ENCODE measurements at regions not wholly inside any gene's neighbourhood (a gene's known extent, or its start where the extent isn't known, plus 50 kb on each side); places are given as distances from the start of the nearest gene placed in this dataset.

DNA sequence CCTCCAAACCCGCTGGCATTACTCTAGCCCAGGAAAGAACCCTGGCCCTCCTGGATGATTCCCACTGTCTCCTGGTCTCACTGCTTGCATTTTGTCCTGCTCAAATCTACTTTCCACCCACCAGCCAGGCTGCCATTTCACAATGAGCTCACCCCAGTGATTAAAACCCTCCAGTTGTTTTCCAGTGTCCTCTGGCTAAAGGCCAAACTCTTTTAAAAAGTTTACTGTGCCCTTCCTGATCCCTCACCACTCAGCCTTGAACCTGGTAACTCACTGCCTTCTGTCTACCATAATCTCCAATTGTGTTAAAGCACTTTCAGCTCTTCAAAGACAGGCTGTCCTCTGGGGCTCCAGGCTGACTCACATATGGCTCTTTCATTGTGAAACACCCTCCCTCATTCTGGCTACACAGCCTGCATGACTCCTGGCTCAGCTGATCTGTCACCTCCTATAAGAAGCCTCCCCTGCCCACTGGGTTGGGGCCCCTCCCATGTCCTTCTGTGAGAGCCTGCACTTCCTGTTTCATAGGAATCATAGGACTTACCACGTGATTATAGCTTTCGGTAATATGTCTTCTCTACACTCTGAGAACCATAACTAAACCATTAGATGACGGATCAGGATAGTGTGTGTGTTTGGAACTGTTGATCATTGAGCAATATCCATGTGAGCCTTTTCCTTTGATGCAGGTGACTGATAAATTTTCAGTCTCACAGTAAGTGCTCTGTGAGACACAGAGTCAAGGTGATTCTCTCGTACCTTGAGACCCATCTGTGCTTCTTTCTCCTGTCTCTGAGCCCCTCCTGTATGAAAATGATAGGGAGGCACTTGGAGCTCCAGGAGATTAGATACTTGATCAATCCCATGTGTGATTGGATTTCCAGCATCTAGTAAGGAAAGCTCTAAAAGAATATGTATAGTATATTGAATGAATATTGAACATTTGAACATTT lies 590.8 kb upstream of the ID2 start:
- DNase-seq (ENCODE audit: low spot score) = no peak

DNA sequence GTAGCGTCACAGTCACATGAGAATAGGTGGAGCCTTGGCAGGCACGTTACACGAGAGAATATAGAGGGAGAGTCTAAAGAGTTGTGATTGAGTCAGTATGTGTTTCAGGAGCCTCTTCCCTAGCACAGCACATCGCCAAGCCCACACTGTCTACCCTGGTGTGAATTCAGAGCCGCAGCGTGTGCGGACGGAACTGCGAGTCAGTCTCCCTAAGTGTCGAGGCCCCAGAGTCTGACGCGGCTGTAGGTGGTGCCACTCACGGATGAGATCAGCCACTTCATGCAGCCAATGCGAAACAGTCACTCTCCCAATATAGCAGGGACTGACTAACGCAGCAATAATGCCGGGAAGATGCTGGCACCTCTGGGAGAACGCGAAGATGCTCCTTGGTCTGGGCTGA lies 587.3 kb upstream of the ID2 start:
- no peak for DNase-seq (ENCODE audit: low spot score)

DNA sequence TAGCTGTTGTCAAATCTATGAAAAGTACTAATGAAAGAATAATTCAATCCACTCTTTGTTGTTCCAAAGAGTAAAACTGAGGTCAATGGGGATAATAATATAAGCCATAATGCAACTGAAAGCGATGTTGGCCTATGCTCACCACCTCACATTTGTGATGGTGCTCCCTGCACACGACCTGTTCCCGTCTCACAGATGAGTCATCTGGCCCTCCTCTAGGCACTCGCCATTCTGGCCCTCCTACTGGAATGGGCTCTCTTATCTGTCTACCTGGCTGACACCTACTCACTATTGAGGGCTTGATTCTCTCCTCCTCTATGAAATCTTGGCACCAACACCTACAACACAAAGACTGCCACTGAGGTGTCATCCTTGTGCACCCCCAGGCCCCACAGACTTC lies 585.9 kb upstream of the ID2 start:
- no peak for DNase-seq (ENCODE audit: low spot score)

DNA sequence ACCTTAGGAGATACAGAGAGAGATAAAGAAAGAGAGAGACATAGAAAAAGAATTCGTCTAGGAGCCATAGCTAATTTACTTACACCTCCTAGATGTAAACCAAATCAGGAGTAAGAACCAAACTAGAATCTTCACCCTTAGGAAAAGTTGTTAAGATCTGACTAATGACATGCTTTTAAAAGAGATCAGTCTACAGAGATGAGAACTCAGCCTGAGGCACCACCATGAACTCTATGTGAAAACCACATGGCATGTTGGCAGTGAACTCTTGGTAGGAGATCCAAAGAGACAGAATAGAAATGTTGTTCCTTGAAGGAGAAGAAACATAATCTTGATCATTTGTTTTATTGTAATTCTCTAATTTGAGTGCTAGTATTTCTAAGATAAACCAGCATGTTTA lies 585.4 kb upstream of the ID2 start:
- no peak for DNase-seq (ENCODE audit: low spot score)

DNA sequence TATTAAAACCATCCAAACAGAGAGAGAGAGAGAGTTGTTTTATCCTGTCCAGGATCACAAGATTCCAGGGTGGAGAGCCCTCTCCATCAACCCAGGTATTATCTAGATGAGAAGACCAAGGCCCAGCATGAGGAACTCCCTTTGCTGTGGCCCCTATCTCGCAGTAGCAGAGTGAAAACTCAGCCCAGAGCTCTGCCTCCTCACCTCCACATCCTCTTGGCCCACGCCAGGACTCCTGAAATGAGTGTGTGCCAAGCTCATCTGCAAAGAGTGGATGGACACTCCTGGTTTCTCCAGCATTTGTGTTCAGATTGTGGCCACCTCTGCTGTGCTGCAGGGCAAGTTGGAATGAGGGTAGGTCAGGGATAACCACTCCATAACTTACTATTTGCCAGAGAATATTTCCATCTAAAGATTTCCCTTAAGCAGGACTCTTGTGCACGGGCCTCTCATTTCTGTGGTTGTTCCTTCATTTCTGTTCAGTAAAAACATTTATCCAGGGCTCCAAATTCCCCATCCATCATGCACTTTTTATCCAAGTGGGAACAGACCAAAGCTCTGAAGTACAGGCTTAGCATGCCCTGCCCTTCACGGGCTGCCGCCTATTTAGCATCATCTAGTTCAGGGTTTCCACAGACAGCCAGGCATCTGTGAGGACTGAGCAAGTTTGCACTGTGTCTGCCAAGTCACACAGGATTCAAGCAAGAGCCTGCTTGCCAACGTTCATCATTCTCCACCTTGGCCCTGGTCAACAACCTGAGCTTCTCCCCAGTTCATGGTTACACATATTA lies 583.2 kb upstream of the ID2 start:
- DNase-seq (ENCODE audit: low spot score) = no peak

DNA sequence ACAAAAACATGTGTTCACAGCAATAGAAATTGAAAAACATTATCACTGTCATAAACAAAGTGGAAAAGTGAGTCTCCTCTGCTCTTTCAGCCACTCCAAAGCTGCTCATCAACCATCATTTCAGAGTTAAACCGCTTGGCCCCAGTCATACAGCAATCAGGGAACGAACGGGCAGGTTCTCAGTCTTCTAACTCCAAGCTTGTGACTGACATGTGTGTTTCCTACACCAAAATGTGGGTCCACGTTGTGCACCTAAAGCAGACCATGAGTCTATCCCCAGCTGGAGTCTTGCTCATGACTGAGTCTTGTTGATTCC lies 582.6 kb upstream of the ID2 start:
- DNase-seq (ENCODE audit: low spot score) = no peak

DNA sequence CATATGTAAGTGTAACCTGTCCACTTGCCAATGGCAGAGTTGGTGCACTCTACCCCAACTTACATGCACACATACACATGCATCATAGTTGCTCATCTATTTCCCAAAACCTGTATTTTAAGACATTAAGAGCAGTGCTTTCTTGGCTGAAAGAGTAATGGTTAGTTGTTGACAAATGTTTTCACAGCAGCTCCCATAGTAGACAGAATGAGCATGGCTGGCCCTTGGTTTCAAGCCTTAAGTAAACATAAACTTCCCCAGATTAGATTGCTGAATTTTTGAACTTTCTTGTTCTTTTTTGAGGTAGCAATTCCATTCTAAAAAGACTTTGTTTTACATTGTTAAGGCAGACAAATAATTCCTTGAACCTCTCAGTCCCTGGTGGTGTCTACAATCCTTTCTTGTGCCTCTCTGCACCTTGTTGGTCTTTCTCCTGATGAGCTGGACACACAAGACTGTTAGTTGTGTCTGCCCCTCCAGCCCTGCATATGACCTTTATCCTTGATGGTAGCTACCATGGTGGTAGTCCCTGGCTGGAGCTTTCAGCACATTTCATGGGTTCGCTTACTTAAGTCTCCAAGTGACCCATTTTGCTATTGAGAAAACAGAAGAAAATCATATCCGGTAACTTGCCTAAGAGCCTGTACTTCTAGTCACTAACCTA lies 580.1 kb upstream of the ID2 start:
- DNase-seq (ENCODE audit: low spot score) = no peak

DNA sequence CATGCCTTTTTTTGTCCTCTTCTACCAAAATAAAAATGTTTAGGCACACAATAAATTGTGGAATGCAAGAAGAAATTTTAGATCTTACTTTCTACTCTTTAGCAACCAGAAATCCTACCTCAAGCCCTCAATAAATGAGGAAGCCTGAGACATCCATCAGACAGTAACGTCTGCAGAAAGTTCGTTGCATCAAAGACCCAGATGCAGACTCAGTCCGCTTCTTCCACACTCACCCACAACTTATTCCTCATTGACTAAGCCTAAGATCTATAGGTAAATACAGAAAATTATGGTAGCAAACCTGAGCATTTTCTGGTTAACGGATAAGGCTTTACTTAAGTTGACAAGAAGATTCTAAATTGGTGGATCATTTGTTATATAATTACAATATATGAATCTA lies 579.4 kb upstream of the ID2 start:
- no peak for DNase-seq (ENCODE audit: low spot score)

DNA sequence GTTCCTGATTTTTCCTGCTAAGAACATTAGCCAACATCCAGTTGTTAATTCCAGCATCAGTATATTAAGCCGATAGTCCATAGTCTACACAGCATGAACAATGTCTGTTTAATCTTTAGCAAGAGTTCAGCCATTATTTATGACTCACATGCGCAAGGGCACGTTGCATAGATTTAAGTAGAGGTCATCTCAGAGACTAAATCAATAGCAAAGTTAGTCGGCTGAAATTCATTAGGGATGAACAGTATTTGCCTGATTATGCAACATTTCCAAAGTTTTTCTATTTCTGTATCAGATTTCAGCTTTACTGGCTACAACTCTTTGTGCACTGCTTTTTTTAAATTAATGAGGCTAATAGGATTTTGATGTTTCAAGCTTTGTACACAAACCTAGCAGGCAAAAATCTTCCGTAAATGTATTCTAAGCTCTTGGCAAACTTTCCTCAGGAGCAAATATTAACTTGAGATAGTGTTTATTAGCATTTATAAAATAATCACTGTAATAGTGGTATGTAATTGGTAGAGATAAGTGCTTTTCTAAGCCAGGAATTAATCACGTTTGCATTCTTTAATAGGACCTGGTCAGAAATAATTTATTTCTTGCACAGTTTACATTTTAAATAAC lies 578.7 kb upstream of the ID2 start:
- DNase-seq (ENCODE audit: low spot score) = no peak

DNA sequence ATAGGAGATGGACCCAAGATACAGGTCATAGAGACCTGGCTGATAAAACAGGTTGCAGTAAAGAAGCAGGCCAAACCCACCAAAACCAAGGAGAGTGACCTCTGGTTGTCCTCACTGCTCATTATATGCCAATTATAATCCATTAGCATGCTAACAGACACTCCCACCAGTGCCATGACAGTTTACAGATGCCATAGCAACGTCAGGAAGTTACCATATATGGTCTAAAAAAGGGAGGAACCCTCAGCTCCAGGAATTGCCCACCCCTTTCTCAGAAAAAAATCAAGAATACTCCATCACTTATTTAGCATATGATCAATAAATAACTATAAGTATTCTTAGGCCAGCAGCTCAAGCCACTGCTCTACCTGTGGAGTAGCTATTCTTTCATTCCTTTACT lies 574.7 kb upstream of the ID2 start:
- no peak for DNase-seq (ENCODE audit: low spot score)

DNA sequence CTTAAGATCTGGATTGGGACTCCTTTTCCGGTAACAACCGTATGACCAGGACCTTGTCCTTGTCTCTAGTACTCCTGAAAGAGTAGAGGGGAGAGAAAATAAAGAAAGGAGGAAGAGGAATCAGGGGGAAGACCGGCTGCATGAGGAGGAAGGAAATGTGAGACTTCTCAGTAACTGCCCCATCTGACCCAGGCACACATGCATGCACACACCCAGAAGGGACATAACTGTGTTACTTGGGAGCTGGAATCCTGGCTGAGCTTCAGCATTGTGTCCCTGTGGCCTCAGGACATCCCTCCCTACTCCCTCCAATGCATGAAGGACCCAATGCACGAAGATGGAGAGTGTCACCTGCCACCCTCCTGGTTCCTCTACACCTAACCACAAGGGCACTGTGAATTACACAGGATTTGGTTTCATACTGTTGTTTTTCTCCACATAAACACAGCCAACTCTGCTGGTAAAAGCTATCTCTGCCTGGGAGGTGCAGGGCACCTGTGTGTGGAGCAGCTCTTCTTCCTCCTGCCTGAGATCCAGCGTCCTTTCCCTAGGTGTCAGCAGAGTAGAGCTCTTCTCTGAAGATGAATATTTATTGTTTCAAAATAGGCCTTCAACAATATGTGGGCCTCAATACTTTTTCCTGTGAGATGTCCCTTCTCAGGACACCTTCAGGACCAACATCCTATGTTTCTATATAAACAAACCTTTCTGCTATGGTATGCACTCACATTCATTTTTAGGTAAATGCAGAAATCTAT lies 574.1 kb upstream of the ID2 start:
- no peak for DNase-seq (ENCODE audit: low spot score)

DNA sequence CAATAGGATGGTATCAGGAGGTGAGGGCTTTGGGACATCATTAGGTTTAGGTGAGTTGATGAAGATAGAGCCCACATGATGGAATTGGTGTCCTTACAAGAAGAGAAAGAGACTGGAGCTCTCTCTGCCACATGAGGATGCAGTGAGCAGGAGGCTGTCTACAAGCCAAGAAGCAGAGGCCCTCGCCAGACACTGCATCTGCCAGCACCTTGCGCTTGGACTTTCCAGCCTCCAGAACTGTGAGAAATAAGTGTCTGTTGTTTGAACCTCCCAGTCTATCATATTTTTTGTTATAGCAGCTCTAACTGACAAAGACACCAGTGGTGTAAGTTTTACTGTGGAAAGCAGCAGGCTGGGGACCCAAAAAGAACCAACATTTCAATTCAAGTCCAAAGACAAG lies 571.1 kb upstream of the ID2 start:
- DNase-seq (ENCODE audit: low spot score) = no peak

DNA sequence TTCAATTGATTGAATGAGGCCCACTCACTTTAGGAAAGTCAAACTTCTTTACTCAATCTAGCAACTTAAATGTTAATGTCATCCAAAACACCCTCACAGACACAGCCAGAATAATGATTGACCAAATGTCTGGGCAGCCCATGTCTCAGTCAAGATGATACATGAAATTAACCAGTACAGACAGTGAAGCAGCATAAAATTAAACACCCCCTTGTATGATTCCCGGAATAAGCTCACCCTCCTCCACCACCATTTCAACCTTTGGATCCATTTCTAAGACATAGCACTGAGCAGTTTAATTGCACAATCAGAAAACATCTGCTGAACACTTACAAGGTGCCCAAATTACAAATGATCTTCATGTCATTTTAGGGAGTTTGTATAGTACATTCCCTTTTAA lies 570.7 kb upstream of the ID2 start:
- no peak for DNase-seq (ENCODE audit: low spot score)

DNA sequence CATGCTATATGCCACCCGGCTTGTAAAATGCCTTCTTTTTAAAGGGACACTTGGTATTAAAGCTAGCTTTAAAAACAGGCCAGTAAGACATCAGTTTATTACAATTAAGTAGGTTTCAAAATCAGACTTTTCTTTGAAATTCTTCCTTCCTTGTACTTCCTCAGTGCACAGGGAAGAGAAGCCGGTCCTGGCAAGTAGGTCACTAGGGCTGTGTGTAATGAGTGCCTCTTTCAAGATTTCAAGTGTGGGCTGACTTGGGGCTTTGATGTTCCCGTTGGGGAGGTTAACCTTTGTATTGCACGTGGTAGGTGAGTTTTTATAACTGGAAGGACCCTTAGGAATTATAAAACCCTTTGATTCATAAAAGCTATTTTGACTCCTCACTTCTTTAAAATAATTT lies 566.4 kb upstream of the ID2 start:
- no peak for DNase-seq (ENCODE audit: low spot score)

DNA sequence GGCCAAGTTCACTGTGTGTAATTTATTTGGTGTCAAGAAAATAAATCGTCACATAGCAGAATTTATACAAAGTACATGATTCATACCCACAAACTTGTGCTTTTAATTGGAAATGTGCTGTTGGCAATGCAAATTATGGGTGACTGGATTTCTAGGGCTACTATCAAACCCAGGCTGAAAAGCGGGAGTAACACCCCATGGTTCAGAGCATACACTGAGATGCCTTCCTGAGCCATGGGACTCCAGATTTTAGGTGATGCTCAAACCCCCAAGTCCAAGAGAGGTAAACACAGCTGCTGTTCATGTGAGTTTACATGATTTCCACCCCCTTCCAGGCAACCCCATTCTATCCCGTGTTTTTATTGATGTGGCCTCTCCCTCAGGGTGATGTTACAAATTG lies 565.9 kb upstream of the ID2 start:
- no peak for DNase-seq (ENCODE audit: low spot score)

DNA sequence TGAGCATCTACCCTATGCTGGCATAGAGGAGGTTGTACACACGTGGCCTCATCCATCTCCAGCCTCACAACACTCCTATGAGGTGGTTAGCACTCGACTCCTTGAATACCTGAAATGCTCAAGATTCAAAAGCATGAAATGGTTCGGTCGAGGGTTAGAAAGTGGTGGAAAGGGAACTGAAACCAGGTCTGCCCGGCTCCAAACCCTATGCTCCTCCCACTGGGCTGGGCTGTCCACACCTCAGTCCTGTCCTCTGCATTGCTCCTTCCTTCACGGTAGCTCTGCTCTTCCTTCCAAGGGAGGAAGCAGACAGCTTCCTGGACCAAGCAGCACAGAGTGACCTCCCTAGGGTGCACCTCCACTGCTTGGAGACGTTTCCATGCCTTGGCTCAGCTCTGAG lies 565.2 kb upstream of the ID2 start:
- DNase-seq (ENCODE audit: low spot score) = no peak

DNA sequence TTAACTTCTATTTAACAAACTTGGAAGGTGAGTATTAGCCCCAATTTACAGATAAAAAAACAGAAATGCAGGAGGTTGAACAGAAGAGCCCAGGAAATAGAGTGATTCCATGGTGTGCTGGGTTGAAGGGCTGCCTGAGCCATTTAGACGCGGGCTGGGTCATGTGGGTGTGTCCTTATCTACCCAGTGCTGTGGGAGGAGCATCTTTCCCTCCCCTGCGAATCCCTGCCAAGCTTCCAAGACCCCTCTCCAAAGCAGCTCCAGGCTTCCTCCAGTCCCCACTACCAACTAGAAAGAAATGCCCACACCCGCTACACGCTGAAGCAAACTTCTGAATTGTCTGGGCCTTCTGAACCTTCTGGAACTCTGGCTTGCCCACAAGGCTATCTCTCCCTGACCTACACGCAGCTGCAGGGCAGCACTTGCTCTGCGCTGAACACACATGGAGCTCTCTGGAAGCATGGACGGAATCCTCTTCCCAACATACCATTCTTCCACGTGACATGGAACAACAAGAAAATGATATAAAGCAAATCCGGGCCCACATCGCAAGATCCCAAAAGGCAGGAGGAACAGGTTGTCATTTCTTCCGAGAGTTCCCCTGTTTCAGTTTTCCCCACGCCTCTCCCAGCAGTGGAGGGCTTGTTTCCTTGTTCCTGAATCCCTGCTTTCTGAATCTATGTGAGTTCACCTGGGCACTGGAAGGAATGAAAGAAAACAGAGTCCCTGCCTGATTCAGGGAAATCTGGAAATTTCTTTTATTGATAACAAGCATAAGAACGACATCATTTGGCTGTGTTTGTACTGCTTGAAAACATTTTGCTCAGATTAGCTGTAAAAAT lies 562.7 kb upstream of the ID2 start:
- DNase-seq (ENCODE audit: low spot score) = no peak

DNA sequence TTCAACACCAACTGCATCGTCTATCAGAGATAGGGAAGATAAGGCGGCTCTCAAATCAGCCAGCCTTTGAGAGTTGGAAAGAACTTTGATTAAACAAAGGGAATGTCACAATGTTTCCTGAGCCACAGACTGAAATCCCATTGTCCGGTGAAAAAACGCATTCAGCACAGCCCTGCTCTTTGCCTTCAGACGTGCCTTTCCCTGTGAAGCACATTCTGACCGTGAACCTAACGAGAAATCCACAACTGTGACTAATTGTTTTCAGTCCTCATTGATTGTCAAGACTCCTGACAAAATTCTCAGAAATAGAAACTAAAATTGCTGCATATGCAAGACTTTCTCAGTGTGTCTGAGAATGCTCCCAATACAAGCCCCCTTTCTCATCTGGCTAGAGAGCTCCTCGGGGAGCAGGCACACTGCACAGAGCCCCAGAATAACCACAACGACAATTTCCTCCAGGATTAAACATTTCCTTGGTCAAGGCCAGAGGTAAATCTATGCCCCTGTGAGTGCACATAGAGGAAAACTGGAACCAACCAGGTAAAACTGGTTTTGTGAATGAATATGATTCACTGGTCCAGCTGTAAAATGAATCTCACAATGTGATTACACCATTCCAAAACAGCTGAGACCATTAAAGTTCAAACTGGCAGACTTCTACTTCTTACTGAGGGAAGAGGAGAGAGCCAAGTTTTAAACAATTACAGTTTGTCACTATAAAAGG lies 561.9 kb upstream of the ID2 start:
- DNase-seq (ENCODE audit: low spot score) = no peak

DNA sequence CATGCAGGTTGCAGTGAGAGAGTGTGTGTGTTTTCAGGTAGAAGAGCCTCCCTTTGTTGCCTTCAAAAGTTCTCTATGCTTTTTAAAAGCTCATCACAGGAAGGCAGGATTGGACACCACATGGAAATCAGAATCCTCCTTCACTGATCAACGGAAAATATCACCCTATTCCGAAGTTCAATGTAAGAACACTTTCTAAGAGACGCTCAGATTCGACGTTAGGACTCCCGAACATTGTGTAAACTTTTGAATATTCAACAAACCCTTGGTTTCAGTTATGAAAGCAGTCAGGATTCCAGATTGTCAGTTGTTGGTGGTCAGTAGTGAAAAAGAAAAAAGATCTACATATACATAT lies 561.4 kb upstream of the ID2 start:
- DNase-seq (ENCODE audit: low spot score) = no peak
